ENCODE measurements at regions not wholly inside any gene's neighbourhood (a gene's known extent, or its start where the extent isn't known, plus 50 kb on each side); places are given as distances from the start of the nearest gene placed in this dataset.

- no peaks in the 10 kb centered on the region for H3K9me3 ChIP-seq (ENCODE audit: low read length)
- no peaks in the 10 kb centered on the region for H3K79me2 ChIP-seq (ENCODE audit: insufficient read depth, low read depth, low read length)
- POLR2A ChIA-PET: no interaction called here
- no TSS peak for BruUV-seq (replicated peaks)
- no peak overlapping the region for H3K4me2 ChIP-seq (ENCODE audit: low read length)
- H3K4me1 ChIP-seq (ENCODE audit: insufficient read depth, low read length, poor library complexity, severe bottlenecking): no peaks in the 10 kb centered on the region
- no peak for DNase-seq (ENCODE audit: low spot score)
- H2AFZ ChIP-seq (ENCODE audit: low read length): no peak overlapping the region
- H3K9me2 ChIP-seq (ENCODE audit: insufficient read depth, low read length): no peaks in the 10 kb centered on the region
- CTCF ChIA-PET (ENCODE audit: unreplicated experiment): no interaction called here
- H3K27ac ChIP-seq (ENCODE audit: low read depth, low read length, poor library complexity, severe bottlenecking): no peak overlapping the region
- no peaks in the 10 kb centered on the region for H3K36me3 ChIP-seq (ENCODE audit: insufficient read depth, low read length)
- H3K4me3 ChIP-seq (ENCODE audit: low read depth, low read length, poor library complexity, severe bottlenecking): no peak overlapping the region
- TF ChIP-seq CTCF (conservative IDR thresholded peaks at IDR 0.05; ENCODE audit: low read length) (no peak), EZH2phosphoT487 (IDR thresholded peaks at IDR 0.05; ENCODE audit: borderline replicate concordance, low read depth, low read length) (no peak)
- H4K20me1 ChIP-seq (ENCODE audit: insufficient read depth, low read length): no peaks in the 10 kb centered on the region
- intact Hi-C loops (cut with micrococcal nuclease; ENCODE audit: unreplicated experiment): no loop called here
Observed at GRCh38 chr17:54466875-54467274, 433.8 kb upstream of the TOM1L1 start.

GRCh38 chr17:54482843-54483242 lies 417.8 kb upstream of the TOM1L1 start:
- BruUV-seq (replicated peaks): no TSS peak
- TF ChIP-seq EZH2phosphoT487 (IDR thresholded peaks at IDR 0.05; ENCODE audit: borderline replicate concordance, low read depth, low read length) (no peak), CTCF (conservative IDR thresholded peaks at IDR 0.05; ENCODE audit: low read length) (no peak)
- no peaks in the 10 kb centered on the region for H4K20me1 ChIP-seq (ENCODE audit: insufficient read depth, low read length)
- no peak overlapping the region for H3K27ac ChIP-seq (ENCODE audit: low read depth, low read length, poor library complexity, severe bottlenecking)
- no peaks in the 10 kb centered on the region for H3K9me2 ChIP-seq (ENCODE audit: insufficient read depth, low read length)
- H2AFZ ChIP-seq (ENCODE audit: low read length): no peak overlapping the region
- H3K4me2 ChIP-seq (ENCODE audit: low read length): no peak overlapping the region
- no peaks in the 10 kb centered on the region for H3K4me1 ChIP-seq (ENCODE audit: insufficient read depth, low read length, poor library complexity, severe bottlenecking)
- H3K4me3 ChIP-seq (ENCODE audit: low read depth, low read length, poor library complexity, severe bottlenecking): no peak overlapping the region
- intact Hi-C loops (cut with micrococcal nuclease; ENCODE audit: unreplicated experiment): no loop called here
- CTCF ChIA-PET (ENCODE audit: unreplicated experiment): no interaction called here
- H3K36me3 ChIP-seq (ENCODE audit: insufficient read depth, low read length): no peaks in the 10 kb centered on the region
- POLR2A ChIA-PET: no interaction called here
- no peaks in the 10 kb centered on the region for H3K9me3 ChIP-seq (ENCODE audit: low read length)
- no peak for DNase-seq (ENCODE audit: low spot score)
- H3K79me2 ChIP-seq (ENCODE audit: insufficient read depth, low read depth, low read length): no peaks in the 10 kb centered on the region

- no peak overlapping the region for H3K27ac ChIP-seq (ENCODE audit: low read depth, low read length, poor library complexity, severe bottlenecking)
- no peaks in the 10 kb centered on the region for H3K9me3 ChIP-seq (ENCODE audit: low read length)
- H3K4me3 ChIP-seq (ENCODE audit: low read depth, low read length, poor library complexity, severe bottlenecking): no peak overlapping the region
- intact Hi-C loops (cut with micrococcal nuclease; ENCODE audit: unreplicated experiment): no loop called here
- no peaks in the 10 kb centered on the region for H4K20me1 ChIP-seq (ENCODE audit: insufficient read depth, low read length)
- DNase-seq (ENCODE audit: low spot score): no peak
- ChIA-PET CTCF (ENCODE audit: unreplicated experiment) (no interaction called here), POLR2A (no interaction called here)
- no peaks in the 10 kb centered on the region for H3K9me2 ChIP-seq (ENCODE audit: insufficient read depth, low read length)
- no peak overlapping the region for H3K4me2 ChIP-seq (ENCODE audit: low read length)
- H3K4me1 ChIP-seq (ENCODE audit: insufficient read depth, low read length, poor library complexity, severe bottlenecking): no peaks in the 10 kb centered on the region
- H3K36me3 ChIP-seq (ENCODE audit: insufficient read depth, low read length): no peaks in the 10 kb centered on the region
- BruUV-seq (replicated peaks): no TSS peak
- TF ChIP-seq CTCF (conservative IDR thresholded peaks at IDR 0.05; ENCODE audit: low read length): no peak
- no peak for TF ChIP-seq EZH2phosphoT487 (IDR thresholded peaks at IDR 0.05; ENCODE audit: borderline replicate concordance, low read depth, low read length)
- H2AFZ ChIP-seq (ENCODE audit: low read length): no peak overlapping the region
- no peaks in the 10 kb centered on the region for H3K79me2 ChIP-seq (ENCODE audit: insufficient read depth, low read depth, low read length)
Observed at GRCh38 chr17:54493691-54494090, 407.0 kb upstream of the TOM1L1 start.
